PC-3 (cell line): ENCODE measurements at regions not wholly inside any gene's neighbourhood (a gene's known extent, or its start where the extent isn't known, plus 50 kb on each side); places are given as distances from the start of the nearest gene placed in this dataset.
"Not testable (repeated sequence)": the region's sequence is repeated elsewhere in the genome, so short reads cannot be mapped to it uniquely, and the experiment has no call there.

Experiments
- ATAC-seq: fragments of 200-7000 bp; cut with Tn5 transposase; 2 replicates; pipeline ENCODE4 v1.9.1; 2020; ENCODE audit warnings: mild to moderate bottlenecking, moderate library complexity
- BruUV-seq: library from RNA; stranded (reverse); fragments of 400-500 nt; replicated peaks from 2 replicates; lab custom pipeline; 2021; lab: Mats Ljungman, UMichigan
- CTCF ChIA-PET: fragments of 300-600 bp; sonication (Branson Sonifier 250); formaldehyde crosslinking; loops from one replicate; lab custom pipeline; 2022; ENCODE audit warnings: antibody characterized with exemption; lab: Charles Lee
- POLR2A ChIA-PET: fragments of 300-600 bp; sonication (Branson Sonifier 250); formaldehyde crosslinking; loops from one replicate; lab custom pipeline; 2022; ENCODE audit warnings: antibody characterized with exemption; ENCODE audit not compliant: unreplicated experiment; lab: Charles Lee
- DNase-seq: peaks from one replicate; pipeline ENCODE4 v3.0.0-alpha.2; 2015
- H2AFZ ChIP-seq: fragments of 300-600 bp; sonication (generic); 2 replicates; pipeline ENCODE4 v1.6.0; 2016; ENCODE audit warnings: antibody characterized with exemption, low read length
- H3F3A ChIP-seq: fragments of 300-600 bp; sonication (generic); one replicate; pipeline ENCODE4 v1.6.0; 2017; ENCODE audit warnings: antibody characterized with exemption, low read length, control low read depth, mild to moderate bottlenecking; ENCODE audit not compliant: unreplicated experiment
- H3K27ac ChIP-seq: fragments of 300-600 bp; sonication (generic); 2 replicates; pipeline ENCODE4 v1.5.1; 2016; ENCODE audit warnings: mild to moderate bottlenecking, low read length
- H3K27me3 ChIP-seq: fragments of 300-600 bp; sonication (generic); 2 replicates; pipeline ENCODE4 v1.6.1; 2016; ENCODE audit warnings: low read length, mixed read lengths
- H3K36me3 ChIP-seq: fragments of 300-600 bp; sonication (generic); 2 replicates; pipeline ENCODE4 v1.6.1; 2016; ENCODE audit warnings: low read depth, mixed run types, low read length, mixed read lengths
- H3K4me1 ChIP-seq: fragments of 300-600 bp; sonication (generic); 2 replicates; pipeline ENCODE4 v1.5.1; 2016; ENCODE audit warnings: low read length; ENCODE audit not compliant: insufficient read depth
- H3K4me2 ChIP-seq: fragments of 300-600 bp; sonication (generic); 2 replicates; pipeline ENCODE4 v1.6.0; 2016; ENCODE audit warnings: low read length
- H3K4me3 ChIP-seq: fragments of 300-600 bp; sonication (generic); 2 replicates; pipeline ENCODE4 v1.5.1; 2016; ENCODE audit warnings: mild to moderate bottlenecking, low read length, mixed read lengths
- H3K79me2 ChIP-seq: fragments of 300-600 bp; sonication (generic); 2 replicates; pipeline ENCODE4 v1.6.1; 2017; ENCODE audit warnings: low read length, mixed read lengths
- H3K9ac ChIP-seq: fragments of 300-600 bp; sonication (generic); 2 replicates; pipeline ENCODE4 v1.6.0; 2016; ENCODE audit warnings: mild to moderate bottlenecking, low read length
- H3K9me2 ChIP-seq: fragments of 300-600 bp; sonication (generic); replicated peaks from 2 replicates; pipeline ENCODE4 v1.6.1; 2016; ENCODE audit warnings: mixed run types, low read length, mixed read lengths
- H3K9me3 ChIP-seq: fragments of 300-600 bp; sonication (generic); 2 replicates; pipeline ENCODE4 v1.6.1; 2016; ENCODE audit warnings: low read length, mixed read lengths
- H4K20me1 ChIP-seq: fragments of 300-600 bp; sonication (generic); 2 replicates; pipeline ENCODE4 v1.6.1; 2016; ENCODE audit warnings: low read length, mixed read lengths
- CTCF ChIP-seq: fragments of 300-600 bp; sonication (generic); conservative IDR thresholded peaks from 2 replicates; pipeline ENCODE4 v1.5.1; 2017; ENCODE audit warnings: antibody characterized with exemption, low read depth, mild to moderate bottlenecking, low read length
- EZH2 ChIP-seq: fragments of 300-600 bp; sonication (generic); IDR thresholded peaks from one replicate; pipeline ENCODE4 v1.6.1; 2017; ENCODE audit warnings: antibody characterized with exemption, mild to moderate bottlenecking, low read length; ENCODE audit not compliant: unreplicated experiment
- EZH2phosphoT487 ChIP-seq: fragments of 300-600 bp; sonication (generic); IDR thresholded peaks from 2 replicates; pipeline ENCODE4 v1.6.1; 2018; ENCODE audit warnings: mild to moderate bottlenecking, antibody characterized with exemption, low read length, borderline replicate concordance
- intact Hi-C: fragments of 100-400 bp; cut with micrococcal nuclease; formaldehyde crosslinking; loops from 2 replicates; pipeline ENCODE4 v1.9.0; 2023

- ChIA-PET CTCF (no interaction called here), POLR2A (no interaction called here)
- H3K27ac ChIP-seq: no peak overlapping the region
- no peak overlapping the region for H2AFZ ChIP-seq
- no peak overlapping the region for H3K9ac ChIP-seq
- no peaks in the 10 kb centered on the region for H3K36me3 ChIP-seq
- intact Hi-C loops: no loop called here
- H4K20me1 ChIP-seq: no peaks in the 10 kb centered on the region
- no peaks in the 10 kb centered on the region for H3K9me2 ChIP-seq
- no peaks in the 10 kb centered on the region for H3K79me2 ChIP-seq
- H3K9me3 ChIP-seq: no peaks in the 10 kb centered on the region
- peaks cover 66% of the 10 kb centered on the region for H3K27me3 ChIP-seq
- no peak overlapping the region for H3K4me3 ChIP-seq
- no peak for TF ChIP-seq EZH2
- TF ChIP-seq CTCF: no peak
- no peak for TF ChIP-seq EZH2phosphoT487
- no peak for DNase-seq
- H3K4me2 ChIP-seq: no peak overlapping the region
- no TSS peak for BruUV-seq
- H3K4me1 ChIP-seq: no peaks in the 10 kb centered on the region
- H3F3A ChIP-seq: no peaks in the 10 kb centered on the region
- no peak for ATAC-seq
Observed at GRCh38 chr2:107146181-107146580, 260.2 kb upstream of the ST6GAL2 start.

- POLR2A ChIA-PET, H3K9me2 ChIP-seq, BruUV-seq, H3K27ac ChIP-seq, H3F3A ChIP-seq, H2AFZ ChIP-seq, H3K9ac ChIP-seq, H3K4me2 ChIP-seq, intact Hi-C loops, H3K4me1 ChIP-seq, H3K36me3 ChIP-seq, H4K20me1 ChIP-seq, DNase-seq, H3K9me3 ChIP-seq, H3K79me2 ChIP-seq, H3K4me3 ChIP-seq, CTCF ChIA-PET, ATAC-seq: not testable (repeated sequence)
- H3K27me3 ChIP-seq: peaks cover 71% of the 10 kb centered on the region
Observed at GRCh38 chr2:107146645-107147044, 260.7 kb upstream of the ST6GAL2 start.

GRCh38 chr2:107148055-107148454, 262.1 kb upstream of the ST6GAL2 start:
- H2AFZ ChIP-seq: no peak overlapping the region
- no peak overlapping the region for H3K27ac ChIP-seq
- no peaks in the 10 kb centered on the region for H4K20me1 ChIP-seq
- intact Hi-C loops: no loop called here
- no peak overlapping the region for H3K9ac ChIP-seq
- POLR2A ChIA-PET: no interaction called here
- no peaks in the 10 kb centered on the region for H3K9me3 ChIP-seq
- no peak overlapping the region for H3K4me3 ChIP-seq
- DNase-seq (no peak), ATAC-seq (no peak)
- H3K27me3 ChIP-seq: peaks cover 84% of the 10 kb centered on the region
- H3K79me2 ChIP-seq: no peaks in the 10 kb centered on the region
- CTCF ChIA-PET: no interaction called here
- H3K36me3 ChIP-seq: no peaks in the 10 kb centered on the region
- TF ChIP-seq EZH2 (no peak), EZH2phosphoT487 (no peak), CTCF (no peak)
- H3F3A ChIP-seq: no peaks in the 10 kb centered on the region
- no peaks in the 10 kb centered on the region for H3K4me1 ChIP-seq
- no peak overlapping the region for H3K4me2 ChIP-seq
- H3K9me2 ChIP-seq: no peaks in the 10 kb centered on the region
- no TSS peak for BruUV-seq
